Psoas muscle (tissue), 7 donors: ENCODE measurements at regions not wholly inside any gene's neighbourhood (a gene's known extent, or its start where the extent isn't known, plus 50 kb on each side); places are given as distances from the start of the nearest gene placed in this dataset.

Experiments used
- ATAC-seq, 4 donors: fragments of 200-7000 bp; cut with Tn5 transposase; one replicate each; pipeline ENCODE4 v1.9.1; 2020; ENCODE audit warnings: moderate library complexity in 3 of 4, mild to moderate bottlenecking in 2 of 4
- DNase-seq, 2 donors: peaks; one replicate each; pipeline ENCODE4 v3.0.0-alpha.2; 2020
- H3K27ac ChIP-seq: fragments of 200-600 bp; one replicate; pipeline ENCODE4 v1.8.0; 2022
- H3K27me3 ChIP-seq, 3 donors: fragments of 200-600 bp in 1 of 3; one replicate each; pipeline versions ENCODE4 v1.6.1 to v1.8.0; 2013 to 2022; ENCODE audit warnings: low read length in 2 of 3, mild to moderate bottlenecking in 2 of 3, moderate library complexity in 1 of 3; ENCODE audit not compliant: insufficient read depth in 3 of 3
- H3K36me3 ChIP-seq, 2 donors: fragments of 200-600 bp in 1 of 2; one replicate each; pipeline versions ENCODE4 v1.6.1 to v1.8.0; 2013 to 2022; ENCODE audit warnings: low read depth in 1 of 2, mild to moderate bottlenecking in 1 of 2, moderate library complexity in 1 of 2; ENCODE audit not compliant: insufficient read depth in 1 of 2
- H3K4me1 ChIP-seq: fragments of 200-600 bp; one replicate; pipeline ENCODE4 v1.8.0; 2022
- H3K4me3 ChIP-seq: fragments of 200-600 bp; one replicate; pipeline ENCODE4 v1.8.0; 2022; ENCODE audit warnings: mild to moderate bottlenecking
- H3K9me3 ChIP-seq: fragments of 200-600 bp; one replicate; pipeline ENCODE4 v1.8.0; 2022
- WGBS, 3 donors: extraction: QIAGEN DNeasy Blood & Tissue Kit; methylation state at CpG; one replicate each; pipeline versions ENCODE4 v1.1.6 to v1.1.7; 2013; 5-methylcytosine and 5-hydroxymethylcytosine counted together
- intact Hi-C, 2 donors: fragments of 100-400 bp; cut with DNase I; formaldehyde crosslinking; loops; one replicate each; pipeline versions ENCODE4 v1.11.0 to v1.14.2; 2022
- TF ChIP-seq, protein P1 (sequence below): fragments of 200-600 bp; IDR thresholded peaks from one replicate; pipeline ENCODE4 v1.8.0; 2022; ENCODE audit warnings: antibody characterized with exemption
- donor health status: healthy with polysubstance abuse.
- donor health status: DM: no; HTN: no; CAD: no; lungs with moderate emphysema.
- donor health status: Bipolar disorder and iron deficiency.
- donor health status: healthy.
- donor health status: DM: yes; HTN: yes; CAD: no.
- donor health status: DM: no; HTN: no; CAD: no.
- donor health status: DM: yes; HTN: yes; CAD: no.

GRCh38 chr6:21772884-21773575 is 179.5 kb downstream of the SOX4 start:
- intact Hi-C loops = no loop called here
- no peaks in the 10 kb centered on the region for H3K27me3 ChIP-seq
- H3K36me3 ChIP-seq = no peaks in the 10 kb centered on the region
- H3K4me3 ChIP-seq = no peak overlapping the region
- H3K9me3 ChIP-seq = no peaks in the 10 kb centered on the region
- 66 to 75% (median 67%) methylated on average over 9 of the region's 9 CpGs for WGBS, 3 donors
- ATAC-seq = no peak
- H3K4me1 ChIP-seq = peaks cover 2% of the 10 kb centered on the region
- TF ChIP-seq, protein P1, sequence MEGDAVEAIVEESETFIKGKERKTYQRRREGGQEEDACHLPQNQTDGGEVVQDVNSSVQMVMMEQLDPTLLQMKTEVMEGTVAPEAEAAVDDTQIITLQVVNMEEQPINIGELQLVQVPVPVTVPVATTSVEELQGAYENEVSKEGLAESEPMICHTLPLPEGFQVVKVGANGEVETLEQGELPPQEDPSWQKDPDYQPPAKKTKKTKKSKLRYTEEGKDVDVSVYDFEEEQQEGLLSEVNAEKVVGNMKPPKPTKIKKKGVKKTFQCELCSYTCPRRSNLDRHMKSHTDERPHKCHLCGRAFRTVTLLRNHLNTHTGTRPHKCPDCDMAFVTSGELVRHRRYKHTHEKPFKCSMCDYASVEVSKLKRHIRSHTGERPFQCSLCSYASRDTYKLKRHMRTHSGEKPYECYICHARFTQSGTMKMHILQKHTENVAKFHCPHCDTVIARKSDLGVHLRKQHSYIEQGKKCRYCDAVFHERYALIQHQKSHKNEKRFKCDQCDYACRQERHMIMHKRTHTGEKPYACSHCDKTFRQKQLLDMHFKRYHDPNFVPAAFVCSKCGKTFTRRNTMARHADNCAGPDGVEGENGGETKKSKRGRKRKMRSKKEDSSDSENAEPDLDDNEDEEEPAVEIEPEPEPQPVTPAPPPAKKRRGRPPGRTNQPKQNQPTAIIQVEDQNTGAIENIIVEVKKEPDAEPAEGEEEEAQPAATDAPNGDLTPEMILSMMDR = no peak
- DNase-seq = no peak
- H3K27ac ChIP-seq = no peak overlapping the region

- ATAC-seq = no peak
- 95 to 99% (median 96%) methylated on average over 6 of the region's 6 CpGs for WGBS, 3 donors
- intact Hi-C loops = no loop called here
- Histone ChIP-seq H3K36me3 (no peaks in the 10 kb centered on the region), H3K4me3 (no peak overlapping the region), H3K27me3 (no peaks in the 10 kb centered on the region), H3K27ac (no peak overlapping the region), H3K9me3 (no peaks in the 10 kb centered on the region), H3K4me1 (no peaks in the 10 kb centered on the region)
- TF ChIP-seq, protein P1 = no peak
- no peak for DNase-seq
Measured at GRCh38 chr6:21773576-21773968, 180.0 kb downstream of the SOX4 start.

DNA sequence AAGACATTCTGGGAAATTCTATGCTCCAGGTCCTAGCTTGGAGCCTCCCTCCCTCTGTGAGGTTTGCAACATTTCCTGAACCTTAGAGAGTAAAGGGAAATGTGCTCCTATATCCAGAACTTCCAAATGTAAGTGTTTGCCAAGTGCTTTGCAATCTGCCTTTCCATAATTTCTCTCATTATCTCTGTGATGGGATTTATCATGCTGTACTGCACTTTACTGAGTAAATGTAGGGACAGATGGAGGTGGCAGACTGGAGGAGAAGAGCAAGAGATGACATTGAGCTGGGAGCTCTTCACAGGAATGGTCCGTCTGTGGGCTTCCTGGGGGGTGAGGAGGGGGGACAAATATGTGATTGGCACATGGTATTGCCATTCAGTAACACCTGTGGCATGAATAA is 184.3 kb downstream of the SOX4 start:
- 62 to 82% (median 65%) methylated on average over 1 of the region's 1 CpG for WGBS, 3 donors
- H3K4me3 ChIP-seq = no peak overlapping the region
- no peaks in the 10 kb centered on the region for H3K36me3 ChIP-seq
- H3K27ac ChIP-seq = no peak overlapping the region
- DNase-seq (no peak), ATAC-seq (no peak)
- H3K9me3 ChIP-seq = no peaks in the 10 kb centered on the region
- intact Hi-C loops = no loop called here
- H3K27me3 ChIP-seq = no peaks in the 10 kb centered on the region
- TF ChIP-seq, protein P1 = no peak
- no peaks in the 10 kb centered on the region for H3K4me1 ChIP-seq

DNA sequence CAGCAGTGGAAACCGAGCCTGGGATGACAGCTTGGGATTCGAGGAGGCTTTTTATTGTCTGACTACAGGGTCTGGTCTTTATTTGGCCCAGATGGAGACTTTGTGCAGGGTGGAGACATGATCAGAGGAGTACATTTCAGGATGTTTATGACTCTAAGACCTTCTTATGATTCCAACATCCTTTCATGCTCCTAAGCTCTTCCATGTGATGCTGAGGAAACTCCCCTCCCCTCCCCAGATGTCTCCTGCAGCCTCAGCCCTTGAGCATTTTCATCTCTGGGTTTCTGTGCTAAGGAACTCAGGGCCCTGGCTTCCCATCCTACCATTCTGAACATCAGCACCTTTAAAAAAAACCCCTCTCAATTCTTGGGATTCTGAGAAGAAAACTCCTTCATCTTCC is 186.6 kb downstream of the SOX4 start:
- TF ChIP-seq, protein P1 = no peak
- no peaks in the 10 kb centered on the region for H3K9me3 ChIP-seq
- no peak for ATAC-seq
- H3K27me3 ChIP-seq = no peaks in the 10 kb centered on the region
- H3K4me1 ChIP-seq = no peaks in the 10 kb centered on the region
- H3K4me3 ChIP-seq = no peak overlapping the region
- 62 to 72% (median 65%) methylated on average over 2 of the region's 2 CpGs for whole genome bisulfite sequencing, 3 donors
- no peaks in the 10 kb centered on the region for H3K36me3 ChIP-seq
- no peak overlapping the region for H3K27ac ChIP-seq
- intact Hi-C loops = no loop called here
- no peak for DNase-seq

DNA sequence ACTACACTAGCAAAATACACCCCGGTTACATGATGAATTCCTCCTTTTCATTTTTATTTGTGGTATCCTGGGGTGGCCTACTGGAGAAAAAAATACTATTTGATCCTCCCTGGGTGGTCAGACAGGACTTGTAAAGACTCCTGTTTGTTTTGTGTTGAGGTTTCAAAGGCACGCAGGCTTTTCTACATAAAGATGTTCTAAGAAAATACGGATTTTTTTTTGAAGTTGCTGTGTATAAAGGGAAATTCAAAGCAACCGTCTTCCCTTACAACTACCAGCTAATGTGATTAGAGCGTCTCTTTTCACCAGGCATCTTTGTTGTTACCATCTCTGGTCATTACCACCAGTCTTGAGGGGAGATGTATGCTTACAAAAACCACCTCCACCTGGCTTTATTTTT is 187.1 kb downstream of the SOX4 start:
- intact Hi-C loops = no loop called here
- TF ChIP-seq, protein P1 = no peak
- WGBS, 3 donors = 73 to 81% (median 78%) methylated on average over 5 of the region's 5 CpGs
- Histone ChIP-seq H3K4me1 (no peaks in the 10 kb centered on the region), H3K9me3 (no peaks in the 10 kb centered on the region), H3K4me3 (no peak overlapping the region), H3K36me3 (no peaks in the 10 kb centered on the region), H3K27ac (no peak overlapping the region), H3K27me3 (no peaks in the 10 kb centered on the region)
- no peak for DNase-seq
- no peak for ATAC-seq
